ENCODE measurements at regions not wholly inside any gene's neighbourhood (a gene's known extent, or its start where the extent isn't known, plus 50 kb on each side); places are given as distances from the start of the nearest gene placed in this dataset.

DNA sequence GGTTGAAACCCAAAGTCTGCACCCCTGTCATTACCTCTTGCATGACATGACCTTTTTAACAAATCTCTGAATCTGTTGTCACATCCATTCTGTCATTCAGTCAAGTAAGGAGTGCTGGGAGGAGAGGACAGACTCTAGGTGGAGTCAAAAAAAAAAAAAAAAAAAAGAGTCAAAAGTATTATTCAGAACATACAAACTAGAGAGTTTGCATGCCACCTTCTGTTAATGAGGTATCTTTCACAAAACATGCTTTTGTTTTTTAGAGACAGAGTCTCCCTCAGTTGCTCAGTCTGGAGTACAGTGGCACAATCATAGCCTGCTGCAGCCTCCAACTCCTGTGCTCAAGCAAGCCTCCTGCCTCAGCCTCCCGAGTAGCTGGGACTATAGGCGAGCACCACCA lies 81.6 kb upstream of the ARMC3 start:
- no peaks in the 10 kb centered on the region for H3K9me3 ChIP-seq (ENCODE audit: control insufficient read depth, insufficient read depth, low read length)
- ChIA-PET CTCF (interaction anchor here (0.6 kb wide), 1 partner anchor 1537 kb away, joined by 3 read pairs; no protein-coding TSS in a partner anchor), POLR2A (no interaction called here)
- no peak overlapping the region for H3K27ac ChIP-seq (ENCODE audit: low read depth, low read length)
- no peak for DNase-seq (ENCODE audit: low read depth, low spot score)
- TF ChIP-seq CTCF (IDR thresholded peaks at IDR 0.05; ENCODE audit: low read depth, low read length) = no peak
- H3K27me3 ChIP-seq (ENCODE audit: control insufficient read depth, insufficient read depth, low read length) = peaks cover 2% of the 10 kb centered on the region
- no peak overlapping the region for H3K4me3 ChIP-seq (ENCODE audit: low read depth, low read length)

- no peak for TF ChIP-seq CTCF (IDR thresholded peaks at IDR 0.05; ENCODE audit: low read depth, low read length)
- H3K9me3 ChIP-seq (ENCODE audit: control insufficient read depth, insufficient read depth, low read length) = no peaks in the 10 kb centered on the region
- POLR2A ChIA-PET = no interaction called here
- CTCF ChIA-PET = no interaction called here
- no peak for DNase-seq (ENCODE audit: low read depth, low spot score)
- peaks cover 2% of the 10 kb centered on the region for H3K27me3 ChIP-seq (ENCODE audit: control insufficient read depth, insufficient read depth, low read length)
- no peak overlapping the region for H3K4me3 ChIP-seq (ENCODE audit: low read depth, low read length)
- no peak overlapping the region for H3K27ac ChIP-seq (ENCODE audit: low read depth, low read length)
These were observed 88.2 kb upstream of the ARMC3 start for GRCh38 chr10:22839639-22840038.

- DNase-seq (ENCODE audit: low read depth, low spot score) = no peak
- TF ChIP-seq CTCF (IDR thresholded peaks at IDR 0.05; ENCODE audit: low read depth, low read length) = no peak
- ChIA-PET POLR2A (no interaction called here), CTCF (interaction anchor here (0.7 kb wide), 1 partner anchor 827 kb away, joined by 3 read pairs; no protein-coding TSS in a partner anchor)
- no peak overlapping the region for H3K27ac ChIP-seq (ENCODE audit: low read depth, low read length)
- H3K9me3 ChIP-seq (ENCODE audit: control insufficient read depth, insufficient read depth, low read length) = no peaks in the 10 kb centered on the region
- no peak overlapping the region for H3K4me3 ChIP-seq (ENCODE audit: low read depth, low read length)
- H3K27me3 ChIP-seq (ENCODE audit: control insufficient read depth, insufficient read depth, low read length) = peaks cover 2% of the 10 kb centered on the region
These were observed 90.1 kb upstream of the ARMC3 start for GRCh38 chr10:22837771-22838170.

DNA sequence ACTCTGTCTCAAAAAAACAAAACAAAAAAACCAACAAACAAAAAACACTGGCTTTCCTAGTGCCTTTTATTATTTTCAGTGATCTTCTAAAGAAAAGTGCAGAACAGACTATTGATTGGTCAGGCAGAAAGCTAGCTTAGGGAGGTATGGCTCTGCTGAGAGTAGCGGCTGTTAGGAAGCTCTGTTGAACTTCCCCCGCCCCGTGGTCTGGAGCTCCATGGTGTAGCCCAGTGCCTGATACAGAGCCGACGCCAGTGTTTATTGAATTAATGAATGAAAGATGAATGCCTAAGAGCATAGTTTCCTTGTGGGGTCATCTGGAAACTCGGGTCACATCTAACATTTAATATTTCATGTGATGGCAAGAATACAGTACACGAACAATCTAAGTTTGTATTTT lies 90.5 kb upstream of the ARMC3 start:
- POLR2A ChIA-PET = no interaction called here
- CTCF ChIA-PET = no interaction called here
- DNase-seq (ENCODE audit: low read depth, low spot score) = no peak
- Histone ChIP-seq H3K9me3 (ENCODE audit: control insufficient read depth, insufficient read depth, low read length) (no peaks in the 10 kb centered on the region), H3K27ac (ENCODE audit: low read depth, low read length) (no peak overlapping the region), H3K27me3 (ENCODE audit: control insufficient read depth, insufficient read depth, low read length) (peaks cover 2% of the 10 kb centered on the region), H3K4me3 (ENCODE audit: low read depth, low read length) (no peak overlapping the region)
- TF ChIP-seq CTCF (IDR thresholded peaks at IDR 0.05; ENCODE audit: low read depth, low read length) = no peak

DNA sequence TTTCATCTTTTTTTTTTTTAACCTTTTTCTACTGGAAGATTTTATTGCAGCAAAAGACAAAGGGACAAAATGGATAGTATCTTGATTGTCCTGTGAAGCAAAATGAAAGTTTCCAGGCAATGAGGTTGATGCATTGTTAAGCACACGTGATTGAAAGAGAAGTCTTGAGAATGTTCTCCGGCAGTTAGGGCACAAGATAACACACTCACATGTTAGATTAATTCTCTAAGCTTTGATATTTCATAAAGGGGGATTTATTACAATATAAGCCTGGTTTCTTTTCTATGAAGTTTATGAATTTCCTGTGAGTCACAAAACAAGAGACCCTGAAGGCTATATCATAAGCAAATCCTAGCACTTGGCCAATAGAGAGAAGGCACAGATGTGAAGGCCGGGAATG lies 93.4 kb upstream of the ARMC3 start:
- no peak for DNase-seq (ENCODE audit: low read depth, low spot score)
- no peak for TF ChIP-seq CTCF (IDR thresholded peaks at IDR 0.05; ENCODE audit: low read depth, low read length)
- H3K27ac ChIP-seq (ENCODE audit: low read depth, low read length) = no peak overlapping the region
- POLR2A ChIA-PET = no interaction called here
- H3K4me3 ChIP-seq (ENCODE audit: low read depth, low read length) = no peak overlapping the region
- no peaks in the 10 kb centered on the region for H3K27me3 ChIP-seq (ENCODE audit: control insufficient read depth, insufficient read depth, low read length)
- CTCF ChIA-PET = interaction anchor here (0.5 kb wide), 1 partner anchor 34 kb away, joined by 6 read pairs; no protein-coding TSS in a partner anchor
- H3K9me3 ChIP-seq (ENCODE audit: control insufficient read depth, insufficient read depth, low read length) = peaks cover 4% of the 10 kb centered on the region; the same call in 1 of the 2 replicates
